K562 (cell line): ENCODE measurements at regions not wholly inside any gene's neighbourhood (a gene's known extent, or its start where the extent isn't known, plus 50 kb on each side); places are given as distances from the start of the nearest gene placed in this dataset.
A peak's percentile ranks its signal among the peaks of the same experiment; 100 is the strongest.

Source experiments
- ATAC-seq: fragments of 200-7000 bp; cut with Tn5 transposase; 3 replicates; pipeline ENCODE4 v1.9.1; 2020; ENCODE audit warnings: moderate library complexity
- BruUV-seq: library from RNA; stranded (reverse); fragments of 400-500 nt; replicated peaks from 2 replicates; lab custom pipeline; 2021; lab: Mats Ljungman, UMichigan
- CTCF ChIA-PET: fragments of 300-600 bp; formaldehyde crosslinking; extraction: SDS; loops from one replicate; lab custom pipeline; 2021; ENCODE audit warnings: low intra/inter-chr PET ratio; lab: Yijun Ruan, JAX
- POLR2A ChIA-PET: fragments of 300-600, 350-650 bp; sonication (Branson Sonifier 250); formaldehyde crosslinking; extraction: SDS; loops from one replicate; lab custom pipeline; 2021; ENCODE audit warnings: antibody characterized with exemption, inconsistent platforms; lab: Yijun Ruan, JAX
- DNase-seq, 4 experiments: peaks; one replicate each; pipeline versions ENCODE4 v3.0.0 to v3.0.0-alpha.2; 2011 to 2018; ENCODE audit warnings: low spot score in 3 of 4, mixed read lengths in 3 of 4; ENCODE audit errors: extremely low read depth in 1 of 4
- FAIRE-seq: peaks from 2 replicates; lab custom pipeline; 2011; peaks lifted over from hg19 to GRCh38; lab: Jason Lieb, UNC
- H2AFZ ChIP-seq: 2 replicates; pipeline ENCODE4 v1.6.0; 2011; ENCODE audit warnings: low read depth, low read length, control low read depth, inconsistent platforms
- H3K27ac ChIP-seq: fragments of 200-600 bp; 3 replicates; pipeline ENCODE4 v1.8.0; 2011; ENCODE audit warnings: low read depth, mild to moderate bottlenecking, control low read depth, inconsistent platforms, low read length, moderate library complexity, mixed read lengths; ENCODE audit errors: extremely low read depth
- H3K27me3 ChIP-seq, 2 experiments: fragments of 300-600 bp in 1 of 2; 2 replicates in 1 of 2; 3 replicates in 1 of 2; pipeline versions ENCODE4 v1.6.0 to v1.8.0; 2011; ENCODE audit warnings: inconsistent platforms in 2 of 2, low read length in 2 of 2, mild to moderate bottlenecking in 1 of 2, mixed read lengths in 1 of 2, moderate library complexity in 1 of 2; ENCODE audit not compliant: control insufficient read depth in 2 of 2, insufficient read depth in 2 of 2
- H3K36me3 ChIP-seq: fragments of 300-600 bp; 3 replicates; pipeline ENCODE4 v1.8.0; 2011; ENCODE audit warnings: mild to moderate bottlenecking, low read length, inconsistent platforms; ENCODE audit not compliant: control insufficient read depth, insufficient read depth
- H3K4me1 ChIP-seq, 2 experiments: fragments of 200-600 bp in 1 of 2; replicated peaks in 1 of 2; 2 replicates in 1 of 2; 3 replicates in 1 of 2; pipeline versions ENCODE4 v1.5.1 to v1.8.0; 2011; ENCODE audit warnings: inconsistent platforms in 2 of 2, low read length in 2 of 2, mild to moderate bottlenecking in 1 of 2, mixed read lengths in 1 of 2, moderate library complexity in 1 of 2; ENCODE audit not compliant: control insufficient read depth in 2 of 2, insufficient read depth in 2 of 2
- H3K4me2 ChIP-seq: 2 replicates; pipeline ENCODE4 v1.6.1; 2011; ENCODE audit warnings: low read length, control low read depth, inconsistent platforms, mixed read lengths; ENCODE audit not compliant: insufficient read depth
- H3K4me3 ChIP-seq: fragments of 200-600 bp; sonication (generic), shearing (Covaris generic); 2 replicates; pipeline ENCODE4 v1.5.1; 2016; ENCODE audit warnings: control low read depth, inconsistent platforms
- H3K79me2 ChIP-seq: fragments of 200-600 bp; 3 replicates; pipeline ENCODE4 v1.8.0; 2011; ENCODE audit warnings: low read length, inconsistent platforms; ENCODE audit not compliant: control insufficient read depth, insufficient read depth
- H3K9ac ChIP-seq, 2 experiments: 2 replicates each; pipeline versions ENCODE4 v1.6.0 to v1.6.1; 2011; ENCODE audit warnings: low read depth in 2 of 2, low read length in 2 of 2, control low read depth in 1 of 2, inconsistent platforms in 1 of 2, mild to moderate bottlenecking in 1 of 2, mixed read lengths in 1 of 2; ENCODE audit not compliant: insufficient read depth in 1 of 2
- H3K9me1 ChIP-seq: one replicate; pipeline ENCODE4 v1.6.0; 2011; ENCODE audit warnings: inconsistent platforms, mild to moderate bottlenecking, low read length, moderate library complexity; ENCODE audit not compliant: control insufficient read depth, insufficient read depth
- H3K9me3 ChIP-seq: replicated peaks from 2 replicates; pipeline ENCODE4 v1.5.1; 2011; ENCODE audit warnings: low read depth, low read length, inconsistent platforms; ENCODE audit not compliant: control insufficient read depth, insufficient read depth
- H4K20me1 ChIP-seq: replicated peaks from 2 replicates; pipeline ENCODE4 v1.6.1; 2011; ENCODE audit warnings: low read length, inconsistent platforms, mixed read lengths; ENCODE audit not compliant: control insufficient read depth, insufficient read depth
- YY1 ChIP-seq, 3 experiments: IDR thresholded peaks; 2 replicates each; pipeline ENCODE4 v1.6.1; 2011; ENCODE audit warnings: low read length in 2 of 3, mild to moderate bottlenecking in 2 of 3, moderate library complexity in 2 of 3, borderline replicate concordance in 1 of 3, control low read depth in 1 of 3, low read depth in 1 of 3; ENCODE audit not compliant: insufficient read depth in 3 of 3, insufficient replicate concordance in 2 of 3, control insufficient read depth in 1 of 3, insufficient read length in 1 of 3; ENCODE audit errors: extremely low read depth in 1 of 3
- WGBS: fragments of 100-300 bp; shearing (Covaris generic); methylation state at CpG from one replicate; pipeline ENCODE4 v1.1.6; 2016; ENCODE audit warnings: low coverage, mixed read lengths; ENCODE audit not compliant: insufficient coverage; ENCODE audit errors: missing lambda C conversion rate; 5-methylcytosine and 5-hydroxymethylcytosine counted together
- in situ Hi-C: fragments of 300-500 bp; cut with MboI; formaldehyde crosslinking; loops from 4 replicates; pipeline ENCODE4 v1.15.0; 2018; ENCODE audit warnings: inconsistent platforms, mixed read lengths
- intact Hi-C: fragments of 100-400 bp; cut with micrococcal nuclease; formaldehyde crosslinking; loops from 2 replicates; pipeline ENCODE4 v1.14.2; 2022
- TF ChIP-seq, protein P1 (sequence below), 2 experiments: IDR thresholded peaks; 2 replicates each; pipeline ENCODE4 v1.6.1; 2012; ENCODE audit warnings: improper control_type of control experiment in 2 of 2, low read depth in 2 of 2, low read length in 2 of 2, borderline replicate concordance in 1 of 2

DNA sequence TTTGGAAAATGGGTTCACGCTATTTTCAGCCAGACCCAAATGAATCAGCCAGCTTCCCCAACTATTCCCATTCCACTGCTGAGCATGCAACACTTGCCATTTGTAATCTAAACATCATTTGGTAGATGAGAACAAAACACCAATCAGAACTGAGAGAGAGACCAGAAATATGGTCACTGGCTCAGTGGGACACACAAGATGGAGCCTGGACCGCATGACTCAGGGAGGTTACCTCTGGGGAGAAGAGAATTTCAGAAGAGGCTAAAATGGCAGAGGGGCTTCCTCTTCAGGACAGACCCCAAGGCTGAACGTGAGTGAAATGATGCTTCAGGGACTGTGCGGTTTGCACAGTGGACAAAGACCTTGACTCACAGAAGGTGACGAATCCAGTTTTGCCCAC lies 126.6 kb downstream of the URB2 start:
- WGBS, result 76% methylated on average over 5 of the region's 5 CpGs
- no peak overlapping the region for H3K4me2 ChIP-seq

More for the DNA sequence above, 126.6 kb downstream of the URB2 start:
- Histone ChIP-seq H3K27ac (no peak overlapping the region), H4K20me1 (no peaks in the 10 kb centered on the region), H2AFZ (peak overlapping the region; percentile 15; the same call in 1 of the 2 replicates), H3K9me3 (no peaks in the 10 kb centered on the region), H3K9ac (no peak overlapping the region), H3K4me3 (no peak overlapping the region), H3K36me3 (no peaks in the 10 kb centered on the region), H3K27me3 (no peaks in the 10 kb centered on the region; a peak in 2 of 5 replicates), H3K79me2 (no peaks in the 10 kb centered on the region), H3K4me1 (peaks cover 15 to 22% of the 10 kb centered on the region in 2 experiments; a peak in 4 of 5 replicates), H3K9me1 (no peaks in the 10 kb centered on the region)
- in situ Hi-C loops (no loop called here), intact Hi-C loops (no loop called here)
- ChIA-PET CTCF (no interaction called here), POLR2A (interaction anchor here (1.2 kb wide), 1 partner anchor 9 kb away, joined by 3 read pairs; no protein-coding TSS in a partner anchor)
- FAIRE-seq (no peak), ATAC-seq (no peak), DNase-seq (peak in 1 of 4 experiments; percentile 14)
- TF ChIP-seq, protein P1, sequence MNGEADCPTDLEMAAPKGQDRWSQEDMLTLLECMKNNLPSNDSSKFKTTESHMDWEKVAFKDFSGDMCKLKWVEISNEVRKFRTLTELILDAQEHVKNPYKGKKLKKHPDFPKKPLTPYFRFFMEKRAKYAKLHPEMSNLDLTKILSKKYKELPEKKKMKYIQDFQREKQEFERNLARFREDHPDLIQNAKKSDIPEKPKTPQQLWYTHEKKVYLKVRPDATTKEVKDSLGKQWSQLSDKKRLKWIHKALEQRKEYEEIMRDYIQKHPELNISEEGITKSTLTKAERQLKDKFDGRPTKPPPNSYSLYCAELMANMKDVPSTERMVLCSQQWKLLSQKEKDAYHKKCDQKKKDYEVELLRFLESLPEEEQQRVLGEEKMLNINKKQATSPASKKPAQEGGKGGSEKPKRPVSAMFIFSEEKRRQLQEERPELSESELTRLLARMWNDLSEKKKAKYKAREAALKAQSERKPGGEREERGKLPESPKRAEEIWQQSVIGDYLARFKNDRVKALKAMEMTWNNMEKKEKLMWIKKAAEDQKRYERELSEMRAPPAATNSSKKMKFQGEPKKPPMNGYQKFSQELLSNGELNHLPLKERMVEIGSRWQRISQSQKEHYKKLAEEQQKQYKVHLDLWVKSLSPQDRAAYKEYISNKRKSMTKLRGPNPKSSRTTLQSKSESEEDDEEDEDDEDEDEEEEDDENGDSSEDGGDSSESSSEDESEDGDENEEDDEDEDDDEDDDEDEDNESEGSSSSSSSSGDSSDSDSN (IDR thresholded peaks at IDR 0.05; ENCODE audit: borderline replicate concordance in 1 of 2, low read depth in 2 of 2, low read length in 2 of 2), result no peak
- peak in 1 of 3 experiments; percentile 52 for TF ChIP-seq YY1 (IDR thresholded peaks at IDR 0.05; ENCODE audit: borderline replicate concordance in 1 of 3, control insufficient read depth in 1 of 3, extremely low read depth in 1 of 3, insufficient read depth in 3 of 3, insufficient read length in 1 of 3, insufficient replicate concordance in 2 of 3, low read depth in 1 of 3, low read length in 2 of 3)
- BruUV-seq, result no TSS peak
